HG02759 (cell line): ENCODE measurements at regions not wholly inside any gene's neighbourhood (a gene's known extent, or its start where the extent isn't known, plus 50 kb on each side); places are given as distances from the start of the nearest gene placed in this dataset.
"Not testable (repeated sequence)": the region's sequence is repeated elsewhere in the genome, so short reads cannot be mapped to it uniquely, and the experiment has no call there.

Source experiments
- ATAC-seq: cut with Tn5 transposase; IDR thresholded peaks from one replicate; pipeline ENCODE4 v1.9.1; 2021; ENCODE audit warnings: mild to moderate bottlenecking, moderate library complexity; ENCODE audit not compliant: unreplicated experiment

GRCh38 chr11:24108609-24109008 is 388.2 kb upstream of the LUZP2 start:
- ATAC-seq, result no peak

- no peak for ATAC-seq
Observed at GRCh38 chr11:24122291-24122690, 374.6 kb upstream of the LUZP2 start.

GRCh38 chr11:24124876-24125275 is 372.0 kb upstream of the LUZP2 start:
- ATAC-seq, result no peak

GRCh38 chr11:24131698-24132097 is 365.2 kb upstream of the LUZP2 start:
- ATAC-seq, result no peak

GRCh38 chr11:24132471-24132870 is 364.4 kb upstream of the LUZP2 start:
- ATAC-seq, result no peak

- ATAC-seq, result no peak
Observed at GRCh38 chr11:24134879-24135589, 361.8 kb upstream of the LUZP2 start.

- ATAC-seq, result no peak
Observed at GRCh38 chr11:24142062-24142461, 354.8 kb upstream of the LUZP2 start.

GRCh38 chr11:24145411-24145810 is 351.4 kb upstream of the LUZP2 start:
- no peak for ATAC-seq

GRCh38 chr11:24153337-24153736 is 343.5 kb upstream of the LUZP2 start:
- ATAC-seq, result no peak

GRCh38 chr11:24155792-24156191 is 341.1 kb upstream of the LUZP2 start:
- ATAC-seq, result no peak

- no peak for ATAC-seq
Observed at GRCh38 chr11:24157316-24157715, 339.5 kb upstream of the LUZP2 start.

- no peak for ATAC-seq
Observed at GRCh38 chr11:24161587-24161986, 335.3 kb upstream of the LUZP2 start.

- ATAC-seq, result no peak
Observed at GRCh38 chr11:24163146-24163545, 333.7 kb upstream of the LUZP2 start.

GRCh38 chr11:24163841-24164240 is 333.0 kb upstream of the LUZP2 start:
- no peak for ATAC-seq

- no peak for ATAC-seq
Observed at GRCh38 chr11:24171869-24172268, 325.0 kb upstream of the LUZP2 start.

GRCh38 chr11:24181395-24182047 is 315.3 kb upstream of the LUZP2 start:
- no peak for ATAC-seq

GRCh38 chr11:24185535-24185934 is 311.3 kb upstream of the LUZP2 start:
- not testable (repeated sequence) for ATAC-seq

GRCh38 chr11:24196733-24197132 is 300.1 kb upstream of the LUZP2 start:
- ATAC-seq, result no peak

- no peak for ATAC-seq
Observed at GRCh38 chr11:24198481-24198880, 298.4 kb upstream of the LUZP2 start.

GRCh38 chr11:24199461-24199860 is 297.4 kb upstream of the LUZP2 start:
- ATAC-seq, result no peak

- ATAC-seq, result no peak
Observed at GRCh38 chr11:24206030-24206429, 290.8 kb upstream of the LUZP2 start.

GRCh38 chr11:24206511-24206910 is 290.3 kb upstream of the LUZP2 start:
- ATAC-seq, result no peak

GRCh38 chr11:24216488-24216887 is 280.4 kb upstream of the LUZP2 start:
- no peak for ATAC-seq
